ENCODE measurements at regions not wholly inside any gene's neighbourhood (a gene's known extent, or its start where the extent isn't known, plus 50 kb on each side); places are given as distances from the start of the nearest gene placed in this dataset.

- no peak for DNase-seq
These were observed 293.2 kb downstream of the SOX9 start for GRCh38 chr17:72414032-72414396.

GRCh38 chr17:72414967-72415853 is 294.4 kb downstream of the SOX9 start:
- no peak for DNase-seq

DNA sequence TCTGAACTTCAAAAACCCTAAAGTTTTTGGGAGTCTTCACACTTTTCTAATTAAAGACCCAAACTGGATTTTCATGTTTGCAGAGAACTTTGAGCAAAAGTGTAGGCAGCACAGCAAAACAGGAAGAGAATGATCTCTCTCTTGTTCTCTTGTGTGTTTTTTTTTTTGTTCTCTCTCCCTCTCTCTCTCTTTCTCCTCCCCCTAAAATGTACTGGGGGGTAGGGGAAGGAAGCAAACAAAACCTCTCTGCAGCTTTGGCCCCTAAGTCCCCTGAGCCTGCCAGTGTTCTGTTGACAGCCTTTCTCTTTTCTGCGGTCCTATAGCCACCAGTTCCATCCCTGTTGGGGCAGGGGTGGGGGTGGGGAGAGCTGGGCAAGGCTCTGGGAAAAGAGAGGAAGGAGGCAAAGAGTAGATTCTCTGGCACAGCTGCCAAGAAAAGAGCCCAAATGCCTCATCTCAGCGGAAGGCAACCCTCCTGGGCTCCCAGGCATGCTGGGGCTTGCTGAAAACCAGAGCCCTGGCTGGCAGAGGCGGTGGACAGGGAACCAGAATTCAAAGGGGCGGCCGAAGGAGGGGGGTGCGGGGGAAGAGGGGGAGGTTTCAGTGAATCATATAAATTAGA is 295.3 kb downstream of the SOX9 start:
- DNase-seq: no peak

DNA sequence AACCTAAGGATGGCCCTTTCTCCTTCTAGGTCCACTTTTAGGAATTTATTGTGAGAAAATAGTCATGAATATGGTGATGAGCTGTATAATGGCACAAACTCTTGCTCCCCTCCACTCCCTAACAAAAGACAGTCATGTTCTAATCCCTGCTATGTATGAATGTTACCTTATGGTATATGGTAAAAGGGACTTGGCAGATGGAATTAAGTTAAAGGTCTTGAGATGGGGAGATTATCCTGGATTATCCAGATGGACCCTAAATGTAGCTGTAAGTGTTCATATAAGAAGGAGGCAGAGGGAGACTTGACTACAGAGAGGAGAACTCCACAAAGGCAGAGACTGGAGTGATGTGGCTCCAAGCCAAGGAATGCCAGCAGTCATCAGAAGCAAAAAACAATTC is 296.1 kb downstream of the SOX9 start:
- no peak for DNase-seq

DNA sequence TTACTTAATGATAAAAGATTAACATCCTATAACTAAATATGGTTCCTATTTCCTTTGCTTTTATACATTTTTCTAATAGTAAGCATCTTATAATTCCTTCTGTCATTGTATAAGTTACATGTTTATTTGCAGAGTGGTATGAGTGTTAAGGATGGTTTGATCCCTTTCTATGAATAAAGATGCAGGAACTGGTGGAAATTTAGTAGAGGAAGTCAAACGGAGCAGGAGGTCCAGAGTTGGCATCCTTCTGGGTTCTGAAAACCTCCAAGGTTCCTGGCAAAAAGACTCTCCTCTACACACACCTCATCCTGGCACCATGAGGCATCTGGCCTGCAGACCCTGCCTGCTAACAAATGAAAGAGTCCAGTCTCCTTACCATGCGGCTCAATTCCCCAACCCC is 296.8 kb downstream of the SOX9 start:
- no peak for DNase-seq

- no peak for DNase-seq
These were observed 299.3 kb downstream of the SOX9 start for GRCh38 chr17:72419866-72420774.

- DNase-seq: no peak
These were observed 299.9 kb downstream of the SOX9 start for GRCh38 chr17:72420775-72421127.

- DNase-seq: peak; percentile 92 to 99
These were observed 300.6 kb downstream of the SOX9 start for GRCh38 chr17:72421128-72422092.

- no peak for DNase-seq
These were observed 301.3 kb downstream of the SOX9 start for GRCh38 chr17:72422204-72422504.

GRCh38 chr17:72422505-72423285 is 301.9 kb downstream of the SOX9 start:
- peak in 1 of 2 experiments; percentile 31 for DNase-seq

GRCh38 chr17:72423286-72423589 is 302.4 kb downstream of the SOX9 start:
- no peak for DNase-seq

GRCh38 chr17:72423718-72424117 is 302.9 kb downstream of the SOX9 start:
- DNase-seq: no peak

GRCh38 chr17:72424505-72425117 is 303.8 kb downstream of the SOX9 start:
- DNase-seq: no peak

- no peak for DNase-seq
These were observed 304.4 kb downstream of the SOX9 start for GRCh38 chr17:72425133-72425793.

- DNase-seq: no peak
These were observed 305.0 kb downstream of the SOX9 start for GRCh38 chr17:72425794-72426168.

- DNase-seq: no peak
These were observed 305.5 kb downstream of the SOX9 start for GRCh38 chr17:72426321-72426720.

DNA sequence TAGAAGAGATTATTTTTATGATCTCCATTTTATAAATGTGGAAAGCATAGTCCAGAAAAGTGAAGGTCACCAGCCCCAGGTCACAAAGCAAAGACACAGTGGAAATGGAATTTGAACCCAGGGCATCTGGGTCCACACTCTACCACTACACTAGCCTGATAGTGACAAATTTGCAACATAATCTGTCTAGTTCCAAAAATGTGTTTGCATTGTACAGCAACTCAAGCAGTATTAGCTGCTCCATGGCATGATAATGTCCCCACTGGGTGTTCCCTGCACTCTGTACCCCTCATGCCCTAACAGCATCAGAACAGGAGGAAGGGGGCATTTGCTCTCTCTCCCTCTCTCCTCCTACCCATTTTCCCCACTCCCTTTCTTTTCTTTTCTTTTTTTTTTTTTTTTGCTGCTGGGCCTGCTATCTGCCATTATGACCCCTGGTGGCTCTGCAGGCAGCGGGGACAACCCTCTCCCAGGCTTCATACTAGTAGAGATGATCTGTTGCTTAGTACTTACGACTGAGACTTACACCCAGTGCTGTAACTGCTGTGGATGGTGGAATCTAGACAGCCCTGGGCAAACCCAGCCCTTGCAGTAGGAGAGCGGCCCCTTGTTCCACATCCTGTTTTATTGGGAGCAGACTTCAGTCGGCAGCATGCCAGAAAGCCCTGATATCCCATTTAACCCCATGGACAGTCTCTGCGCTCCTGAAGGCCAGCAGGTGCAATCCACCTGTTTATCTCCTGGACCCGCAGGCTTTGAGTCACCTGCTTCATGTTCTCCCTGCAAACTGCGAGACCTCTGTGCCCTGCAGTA is 306.3 kb downstream of the SOX9 start:
- no peak for DNase-seq

DNA sequence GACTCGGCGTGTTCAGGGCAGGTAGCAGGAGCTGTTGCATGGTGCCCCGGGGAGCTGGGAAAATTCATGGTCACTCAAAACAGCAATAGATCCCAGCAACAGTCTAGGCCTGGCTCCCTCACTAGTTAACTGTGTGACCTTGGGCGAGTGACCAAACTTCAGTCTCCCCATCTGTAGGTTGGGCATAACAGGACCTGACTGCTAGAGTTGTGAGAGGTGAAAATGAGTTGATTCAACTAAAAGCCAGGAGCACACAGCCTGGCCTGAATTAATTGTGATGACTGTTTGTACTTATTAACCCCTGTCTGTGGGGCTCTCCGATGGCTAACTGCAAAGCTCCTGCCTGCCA is 306.9 kb downstream of the SOX9 start:
- no peak for DNase-seq

DNA sequence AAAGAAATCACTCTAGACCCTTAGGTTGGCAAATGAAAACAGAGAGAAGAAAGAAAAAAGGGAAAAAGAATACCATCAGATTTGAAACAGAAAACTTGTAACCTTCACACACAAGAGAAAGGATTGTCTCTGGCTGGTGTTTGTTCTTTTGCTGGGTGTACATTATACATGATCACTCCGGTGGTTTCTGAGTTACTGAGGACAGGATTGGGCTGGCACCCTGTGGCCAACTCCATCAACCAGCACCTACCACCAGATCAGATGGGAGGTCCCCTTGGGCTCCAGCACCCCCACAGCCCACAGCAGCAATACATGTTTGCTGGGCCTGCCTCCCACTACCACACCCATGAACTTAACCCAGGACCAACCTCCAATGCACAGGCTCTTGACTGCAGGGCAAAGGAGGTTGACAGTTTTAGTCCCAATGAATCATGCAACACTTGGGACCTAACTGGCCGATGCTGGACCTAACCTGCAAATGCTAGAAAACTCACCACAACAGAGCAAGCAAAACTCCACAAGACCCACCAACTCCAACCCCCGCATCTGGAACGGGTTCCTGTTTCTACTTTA is 308.3 kb downstream of the SOX9 start:
- peak in 1 of 2 experiments; percentile 16 for DNase-seq

All from SW 1271 (cell line).